Liver (tissue), 7 donors: ENCODE measurements at regions not wholly inside any gene's neighbourhood (a gene's known extent, or its start where the extent isn't known, plus 50 kb on each side); places are given as distances from the start of the nearest gene placed in this dataset.

Source experiments
- DNase-seq: peaks from one replicate; pipeline ENCODE4 v3.0.0-alpha.2; 2017; ENCODE audit warnings: low spot score
- H3K27ac ChIP-seq, 2 donors: one replicate each; pipeline ENCODE4 v1.7.0; 2013; ENCODE audit warnings: inconsistent platforms in 2 of 2, low read length in 2 of 2, control low read depth in 1 of 2, low read depth in 1 of 2, mild to moderate bottlenecking in 1 of 2
- H3K27me3 ChIP-seq, 4 donors: one replicate each; pipeline versions ENCODE4 v1.6.1 to v1.7.0; 2013; ENCODE audit warnings: low read length in 3 of 4, inconsistent platforms in 1 of 4, mild to moderate bottlenecking in 1 of 4, moderate library complexity in 1 of 4; ENCODE audit not compliant: control insufficient read depth in 4 of 4, insufficient read depth in 4 of 4
- H3K36me3 ChIP-seq, 4 donors: one replicate each; pipeline versions ENCODE4 v1.6.1 to v1.7.0; 2013; ENCODE audit warnings: low read length in 3 of 4, mild to moderate bottlenecking in 3 of 4, low read depth in 1 of 4, moderate library complexity in 1 of 4; ENCODE audit not compliant: control insufficient read depth in 4 of 4, insufficient read depth in 3 of 4
- H3K4me1 ChIP-seq, 4 donors: one replicate each; pipeline versions ENCODE4 v1.6.1 to v1.7.0; 2013; ENCODE audit warnings: low read length in 3 of 4, mild to moderate bottlenecking in 3 of 4, moderate library complexity in 1 of 4; ENCODE audit not compliant: control insufficient read depth in 4 of 4, insufficient read depth in 4 of 4
- H3K4me3 ChIP-seq, 3 donors: one replicate each; pipeline versions ENCODE4 v1.6.1 to v1.7.0; 2013; ENCODE audit warnings: low read length in 3 of 3, control low read depth in 1 of 3, low read depth in 1 of 3, mild to moderate bottlenecking in 1 of 3
- H3K9ac ChIP-seq, 2 donors: one replicate each; pipeline ENCODE4 v1.7.0; 2013; ENCODE audit warnings: low read length in 2 of 2, mild to moderate bottlenecking in 2 of 2, moderate library complexity in 2 of 2, control low read depth in 1 of 2, low read depth in 1 of 2
- H3K9me3 ChIP-seq, 4 donors: one replicate each; pipeline versions ENCODE4 v1.6.1 to v1.7.0; 2013; ENCODE audit warnings: low read length in 3 of 4; ENCODE audit not compliant: control insufficient read depth in 4 of 4
- ATF3 ChIP-seq: IDR thresholded peaks from 2 replicates; pipeline ENCODE4 v1.6.1; 2016; ENCODE audit warnings: antibody characterized with exemption
- EGR1 ChIP-seq, 2 donors: IDR thresholded peaks; 2 replicates each; pipeline ENCODE4 v1.6.1; 2016 to 2018; ENCODE audit warnings: antibody characterized with exemption in 2 of 2, low read depth in 2 of 2
- FOXA1 ChIP-seq: IDR thresholded peaks from 2 replicates; pipeline ENCODE4 v1.6.1; 2016; ENCODE audit warnings: antibody characterized with exemption
- FOXA2 ChIP-seq: IDR thresholded peaks from 2 replicates; pipeline ENCODE4 v1.6.1; 2016; ENCODE audit warnings: antibody characterized with exemption
- GABPA ChIP-seq, 2 donors: IDR thresholded peaks in 1 of 2; conservative IDR thresholded peaks in 1 of 2; 2 replicates each; pipeline ENCODE4 v1.6.1; 2016; ENCODE audit warnings: antibody characterized with exemption in 2 of 2, mild to moderate bottlenecking in 1 of 2, moderate library complexity in 1 of 2
- HNF4G ChIP-seq: IDR thresholded peaks from 2 replicates; pipeline ENCODE4 v1.6.1; 2016; ENCODE audit warnings: antibody characterized with exemption
- JUND ChIP-seq, 2 donors: IDR thresholded peaks; 2 replicates each; pipeline ENCODE4 v1.6.1; 2016; ENCODE audit warnings: antibody characterized with exemption in 2 of 2
- MAX ChIP-seq: IDR thresholded peaks from 2 replicates; pipeline ENCODE4 v1.6.1; 2016; ENCODE audit warnings: antibody characterized with exemption
- NR2F2 ChIP-seq: IDR thresholded peaks from 2 replicates; pipeline ENCODE4 v1.6.1; 2016; ENCODE audit warnings: antibody characterized with exemption
- RAD21 ChIP-seq, 2 donors: IDR thresholded peaks; 2 replicates each; pipeline ENCODE4 v1.6.1; 2016; ENCODE audit warnings: antibody characterized with exemption in 2 of 2, mild to moderate bottlenecking in 2 of 2
- RXRA ChIP-seq, 2 donors: IDR thresholded peaks; 2 replicates each; pipeline ENCODE4 v1.6.1; 2017 to 2018; ENCODE audit warnings: antibody characterized with exemption in 2 of 2, mild to moderate bottlenecking in 1 of 2
- TAF1 ChIP-seq: conservative IDR thresholded peaks from 2 replicates; pipeline ENCODE4 v1.6.1; 2016; ENCODE audit warnings: antibody characterized with exemption, mild to moderate bottlenecking
- YY1 ChIP-seq: IDR thresholded peaks from 2 replicates; pipeline ENCODE4 v1.6.1; 2016; ENCODE audit warnings: antibody characterized with exemption, mild to moderate bottlenecking
- WGBS: extraction: QIAGEN DNeasy Blood & Tissue Kit; methylation state at CpG from one replicate; pipeline ENCODE4 v1.1.7; 2013; 5-methylcytosine and 5-hydroxymethylcytosine counted together
- TF ChIP-seq, protein P1 (sequence below): IDR thresholded peaks from 2 replicates; pipeline ENCODE4 v1.6.1; 2016; ENCODE audit warnings: antibody characterized with exemption, mild to moderate bottlenecking
- donor health status: healthy.
- donor health status: healthy.
- donor health status: healthy.
- donor health status: healthy.

GRCh38 chr3:95277613-95278012, 1214.8 kb downstream of the NSUN3 start:
- Histone ChIP-seq H3K4me1 (no peaks in the 10 kb centered on the region), H3K9me3 (no peaks in the 10 kb centered on the region), H3K36me3 (no peaks in the 10 kb centered on the region), H3K27me3 (no peaks in the 10 kb centered on the region), H3K9ac (no peak overlapping the region), H3K27ac (no peak overlapping the region), H3K4me3 (no peak overlapping the region)
- DNase-seq, result no peak
- TF ChIP-seq GABPA (IDR thresholded peaks at IDR 0.05 in 1 of 2, conservative IDR thresholded peaks at IDR 0.05 in 1 of 2) (no peak), TAF1 (no peak), ATF3 (no peak)
- WGBS, result 45% methylated on average over 3 of the region's 3 CpGs

DNA sequence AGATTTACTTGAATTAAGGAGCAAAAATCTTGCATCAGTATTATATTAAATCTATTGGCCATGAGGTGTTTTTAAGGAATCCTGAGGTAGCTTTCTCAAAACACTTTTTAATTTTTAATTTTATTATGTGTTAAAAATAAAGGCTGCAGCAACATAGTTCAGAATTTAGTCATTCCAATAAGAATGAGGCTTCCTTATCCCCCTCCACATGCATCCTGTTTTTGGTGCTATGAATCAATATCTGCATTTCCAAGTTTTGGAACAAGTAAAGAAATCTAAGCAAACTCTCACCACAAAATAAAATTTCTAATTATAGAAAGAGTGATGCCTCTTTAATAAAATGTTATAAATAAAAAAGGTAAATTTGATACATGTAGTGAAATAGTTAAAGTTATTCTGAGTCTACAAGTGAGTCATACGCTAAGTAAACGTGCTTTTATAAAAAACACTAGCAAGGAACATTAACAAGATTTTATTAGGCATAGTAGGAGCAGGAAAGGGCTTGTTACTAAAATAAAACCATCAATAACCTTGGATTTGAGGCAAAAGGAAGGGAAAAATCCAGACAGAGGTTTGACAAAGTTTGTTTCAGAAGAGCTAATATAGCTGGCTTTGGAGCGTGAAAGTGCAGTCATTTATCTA, 1218.0 kb downstream of the NSUN3 start:
- no peak overlapping the region for H3K9ac ChIP-seq
- no peaks in the 10 kb centered on the region for H3K36me3 ChIP-seq
- DNase-seq, result no peak
- H3K27me3 ChIP-seq, result no peaks in the 10 kb centered on the region
- WGBS, result 67% methylated on average over 3 of the region's 3 CpGs
- H3K9me3 ChIP-seq, result no peaks in the 10 kb centered on the region
- H3K4me3 ChIP-seq, result no peak overlapping the region
- no peaks in the 10 kb centered on the region for H3K4me1 ChIP-seq
- no peak for TF ChIP-seq RAD21 (IDR thresholded peaks at IDR 0.05)
- TF ChIP-seq HNF4G, result no peak
- TF ChIP-seq EGR1 (IDR thresholded peaks at IDR 0.05; ENCODE audit: low read depth in 2 of 2), result no peak
- no peak for TF ChIP-seq NR2F2
- no peak for TF ChIP-seq FOXA1
- TF ChIP-seq YY1, result no peak
- TF ChIP-seq TAF1, result no peak
- TF ChIP-seq ATF3, result no peak
- TF ChIP-seq RXRA (IDR thresholded peaks at IDR 0.05), result no peak
- H3K27ac ChIP-seq, result no peak overlapping the region

DNA sequence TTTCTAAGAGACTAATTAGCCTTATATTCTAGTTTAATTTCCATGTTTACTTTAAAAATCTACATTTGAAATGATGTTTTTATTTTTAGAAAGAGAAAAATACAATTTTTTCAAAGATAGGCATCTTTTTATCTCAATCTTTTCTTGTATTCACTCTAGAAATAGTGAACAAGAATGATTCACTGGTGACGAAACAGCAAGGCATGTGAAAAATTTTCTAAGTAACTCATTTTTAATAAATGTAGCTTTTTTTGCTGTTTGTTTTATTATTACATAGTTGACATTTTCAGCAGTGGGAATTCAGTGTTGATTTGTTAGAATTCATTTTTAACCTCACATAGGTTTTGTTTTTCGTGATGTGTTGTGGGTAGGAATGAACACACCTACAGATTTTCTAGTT, 1226.4 kb downstream of the NSUN3 start:
- DNase-seq, result no peak
- Histone ChIP-seq H3K4me3 (no peak overlapping the region), H3K9ac (no peak overlapping the region), H3K9me3 (no peaks in the 10 kb centered on the region), H3K36me3 (no peaks in the 10 kb centered on the region), H3K27ac (no peak overlapping the region), H3K4me1 (no peaks in the 10 kb centered on the region), H3K27me3 (no peaks in the 10 kb centered on the region)
- 85% methylated on average over 2 of the region's 2 CpGs for WGBS
- TF ChIP-seq EGR1 (IDR thresholded peaks at IDR 0.05; ENCODE audit: low read depth in 2 of 2) (no peak), NR2F2 (no peak), FOXA2 (no peak), YY1 (no peak), MAX (no peak), JUND (IDR thresholded peaks at IDR 0.05) (no peak), RAD21 (IDR thresholded peaks at IDR 0.05) (no peak)
- TF ChIP-seq, protein P1, sequence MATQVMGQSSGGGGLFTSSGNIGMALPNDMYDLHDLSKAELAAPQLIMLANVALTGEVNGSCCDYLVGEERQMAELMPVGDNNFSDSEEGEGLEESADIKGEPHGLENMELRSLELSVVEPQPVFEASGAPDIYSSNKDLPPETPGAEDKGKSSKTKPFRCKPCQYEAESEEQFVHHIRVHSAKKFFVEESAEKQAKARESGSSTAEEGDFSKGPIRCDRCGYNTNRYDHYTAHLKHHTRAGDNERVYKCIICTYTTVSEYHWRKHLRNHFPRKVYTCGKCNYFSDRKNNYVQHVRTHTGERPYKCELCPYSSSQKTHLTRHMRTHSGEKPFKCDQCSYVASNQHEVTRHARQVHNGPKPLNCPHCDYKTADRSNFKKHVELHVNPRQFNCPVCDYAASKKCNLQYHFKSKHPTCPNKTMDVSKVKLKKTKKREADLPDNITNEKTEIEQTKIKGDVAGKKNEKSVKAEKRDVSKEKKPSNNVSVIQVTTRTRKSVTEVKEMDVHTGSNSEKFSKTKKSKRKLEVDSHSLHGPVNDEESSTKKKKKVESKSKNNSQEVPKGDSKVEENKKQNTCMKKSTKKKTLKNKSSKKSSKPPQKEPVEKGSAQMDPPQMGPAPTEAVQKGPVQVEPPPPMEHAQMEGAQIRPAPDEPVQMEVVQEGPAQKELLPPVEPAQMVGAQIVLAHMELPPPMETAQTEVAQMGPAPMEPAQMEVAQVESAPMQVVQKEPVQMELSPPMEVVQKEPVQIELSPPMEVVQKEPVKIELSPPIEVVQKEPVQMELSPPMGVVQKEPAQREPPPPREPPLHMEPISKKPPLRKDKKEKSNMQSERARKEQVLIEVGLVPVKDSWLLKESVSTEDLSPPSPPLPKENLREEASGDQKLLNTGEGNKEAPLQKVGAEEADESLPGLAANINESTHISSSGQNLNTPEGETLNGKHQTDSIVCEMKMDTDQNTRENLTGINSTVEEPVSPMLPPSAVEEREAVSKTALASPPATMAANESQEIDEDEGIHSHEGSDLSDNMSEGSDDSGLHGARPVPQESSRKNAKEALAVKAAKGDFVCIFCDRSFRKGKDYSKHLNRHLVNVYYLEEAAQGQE, result no peak
